ENCODE measurements at regions not wholly inside any gene's neighbourhood (a gene's known extent, or its start where the extent isn't known, plus 50 kb on each side); places are given as distances from the start of the nearest gene placed in this dataset.

DNA sequence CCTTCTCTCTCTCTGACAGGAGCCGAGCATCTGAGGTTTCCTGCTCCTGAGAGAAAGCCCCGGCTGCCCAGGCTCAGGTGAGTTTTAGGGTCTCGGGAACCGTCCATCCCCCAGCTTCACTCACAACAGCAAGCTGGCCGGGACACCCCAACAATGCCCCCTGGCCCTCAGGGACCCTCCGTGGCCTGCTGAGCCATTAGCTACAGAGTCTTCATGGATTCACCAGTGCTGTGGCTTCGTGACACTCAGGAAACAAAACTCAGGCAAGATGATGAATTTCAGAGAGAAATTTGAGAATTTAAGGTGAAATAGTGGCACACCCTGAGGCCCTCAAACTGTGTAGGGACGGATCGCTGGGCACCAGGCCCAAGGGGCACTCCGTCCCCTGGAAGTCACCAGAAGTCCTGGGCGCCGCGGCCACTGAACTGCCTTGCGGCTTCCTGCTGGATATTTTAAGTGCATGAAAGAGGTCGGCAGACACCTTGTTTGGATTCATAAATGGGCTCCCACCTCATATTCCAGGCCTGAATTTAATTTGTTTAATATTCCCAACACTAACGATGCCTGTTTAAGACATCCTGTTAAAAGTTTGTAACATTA is 368.3 kb upstream of the SALL3 start:
- Histone ChIP-seq H3K36me3 (ENCODE audit: control insufficient read depth, insufficient read depth, low read length) (no peaks in the 10 kb centered on the region), H3K27me3 (ENCODE audit: control insufficient read depth, insufficient read depth, low read length) (no peaks in the 10 kb centered on the region), H3K4me3 (ENCODE audit: low read depth, low read length) (no peak overlapping the region)
- DNase-seq (ENCODE audit: low read depth): no peak
- TF ChIP-seq, protein P1, sequence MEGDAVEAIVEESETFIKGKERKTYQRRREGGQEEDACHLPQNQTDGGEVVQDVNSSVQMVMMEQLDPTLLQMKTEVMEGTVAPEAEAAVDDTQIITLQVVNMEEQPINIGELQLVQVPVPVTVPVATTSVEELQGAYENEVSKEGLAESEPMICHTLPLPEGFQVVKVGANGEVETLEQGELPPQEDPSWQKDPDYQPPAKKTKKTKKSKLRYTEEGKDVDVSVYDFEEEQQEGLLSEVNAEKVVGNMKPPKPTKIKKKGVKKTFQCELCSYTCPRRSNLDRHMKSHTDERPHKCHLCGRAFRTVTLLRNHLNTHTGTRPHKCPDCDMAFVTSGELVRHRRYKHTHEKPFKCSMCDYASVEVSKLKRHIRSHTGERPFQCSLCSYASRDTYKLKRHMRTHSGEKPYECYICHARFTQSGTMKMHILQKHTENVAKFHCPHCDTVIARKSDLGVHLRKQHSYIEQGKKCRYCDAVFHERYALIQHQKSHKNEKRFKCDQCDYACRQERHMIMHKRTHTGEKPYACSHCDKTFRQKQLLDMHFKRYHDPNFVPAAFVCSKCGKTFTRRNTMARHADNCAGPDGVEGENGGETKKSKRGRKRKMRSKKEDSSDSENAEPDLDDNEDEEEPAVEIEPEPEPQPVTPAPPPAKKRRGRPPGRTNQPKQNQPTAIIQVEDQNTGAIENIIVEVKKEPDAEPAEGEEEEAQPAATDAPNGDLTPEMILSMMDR (IDR thresholded peaks at IDR 0.05; ENCODE audit: insufficient read depth, low read length, poor library complexity, severe bottlenecking): no peak

DNA sequence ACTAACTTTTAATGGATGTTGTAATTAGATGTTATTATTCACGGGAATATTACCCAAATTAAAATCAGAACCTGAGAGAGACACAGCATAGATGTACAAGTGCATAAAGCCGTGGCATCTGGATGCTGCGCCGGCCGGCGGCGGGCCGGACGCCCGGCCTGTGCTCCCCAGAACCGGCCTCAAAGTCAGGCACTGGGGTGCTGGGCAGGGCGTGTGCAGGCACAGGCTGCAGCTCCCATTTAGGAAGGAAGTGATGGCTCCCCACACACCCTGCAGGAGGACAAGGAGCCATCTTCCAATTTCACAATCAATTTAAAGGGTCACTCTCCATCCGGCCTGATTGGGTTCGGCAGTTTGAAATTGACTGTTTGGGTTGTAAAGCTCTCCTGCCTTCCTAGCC is 367.7 kb upstream of the SALL3 start:
- H3K4me3 ChIP-seq (ENCODE audit: low read depth, low read length): no peak overlapping the region
- TF ChIP-seq, protein P1 (IDR thresholded peaks at IDR 0.05; ENCODE audit: insufficient read depth, low read length, poor library complexity, severe bottlenecking): no peak
- no peaks in the 10 kb centered on the region for H3K27me3 ChIP-seq (ENCODE audit: control insufficient read depth, insufficient read depth, low read length)
- DNase-seq (ENCODE audit: low read depth): no peak
- no peaks in the 10 kb centered on the region for H3K36me3 ChIP-seq (ENCODE audit: control insufficient read depth, insufficient read depth, low read length)

DNA sequence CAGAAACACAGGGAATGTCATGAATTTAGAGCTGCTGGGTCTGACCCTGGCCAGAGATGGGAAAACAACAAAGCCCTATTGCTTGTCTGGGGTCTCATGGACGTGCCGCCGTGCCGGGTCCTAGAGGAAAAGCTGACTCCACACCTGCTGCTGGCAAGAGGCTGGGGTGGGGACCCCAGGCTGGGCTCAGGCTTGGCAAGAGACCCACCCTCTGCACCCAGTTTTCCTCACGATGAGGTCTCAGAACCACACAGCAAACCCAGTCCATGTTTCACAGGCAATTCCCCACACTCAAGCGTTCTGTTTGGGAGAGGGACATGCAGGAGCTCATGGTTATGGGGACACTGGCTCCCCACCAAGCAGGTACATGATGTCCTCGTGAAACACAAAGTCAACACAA is 367.3 kb upstream of the SALL3 start:
- TF ChIP-seq, protein P1 (IDR thresholded peaks at IDR 0.05; ENCODE audit: insufficient read depth, low read length, poor library complexity, severe bottlenecking): no peak
- H3K36me3 ChIP-seq (ENCODE audit: control insufficient read depth, insufficient read depth, low read length): no peaks in the 10 kb centered on the region
- no peak overlapping the region for H3K4me3 ChIP-seq (ENCODE audit: low read depth, low read length)
- H3K27me3 ChIP-seq (ENCODE audit: control insufficient read depth, insufficient read depth, low read length): no peaks in the 10 kb centered on the region
- no peak for DNase-seq (ENCODE audit: low read depth)

DNA sequence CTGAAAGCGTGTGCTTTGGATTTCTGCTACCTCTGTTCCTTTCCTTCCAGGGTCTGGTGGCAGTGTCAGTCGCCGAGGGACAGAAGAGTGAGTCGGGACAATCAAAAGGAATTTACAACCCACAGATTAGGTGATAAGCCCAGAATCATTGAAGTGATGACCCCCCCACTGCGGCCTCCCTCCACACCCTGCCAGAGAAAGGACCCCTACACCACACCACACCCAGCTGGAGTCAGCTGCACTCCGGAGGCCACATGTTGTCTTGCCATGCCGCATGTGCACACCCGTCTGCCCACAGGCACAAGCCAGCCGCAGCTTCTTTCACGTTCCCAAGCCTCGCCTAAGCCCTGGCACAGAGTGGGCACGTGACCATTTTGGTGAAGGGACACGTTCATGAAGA is 366.8 kb upstream of the SALL3 start:
- H3K36me3 ChIP-seq (ENCODE audit: control insufficient read depth, insufficient read depth, low read length): no peaks in the 10 kb centered on the region
- H3K27me3 ChIP-seq (ENCODE audit: control insufficient read depth, insufficient read depth, low read length): no peaks in the 10 kb centered on the region
- no peak for DNase-seq (ENCODE audit: low read depth)
- H3K4me3 ChIP-seq (ENCODE audit: low read depth, low read length): no peak overlapping the region
- TF ChIP-seq, protein P1 (IDR thresholded peaks at IDR 0.05; ENCODE audit: insufficient read depth, low read length, poor library complexity, severe bottlenecking): no peak

DNA sequence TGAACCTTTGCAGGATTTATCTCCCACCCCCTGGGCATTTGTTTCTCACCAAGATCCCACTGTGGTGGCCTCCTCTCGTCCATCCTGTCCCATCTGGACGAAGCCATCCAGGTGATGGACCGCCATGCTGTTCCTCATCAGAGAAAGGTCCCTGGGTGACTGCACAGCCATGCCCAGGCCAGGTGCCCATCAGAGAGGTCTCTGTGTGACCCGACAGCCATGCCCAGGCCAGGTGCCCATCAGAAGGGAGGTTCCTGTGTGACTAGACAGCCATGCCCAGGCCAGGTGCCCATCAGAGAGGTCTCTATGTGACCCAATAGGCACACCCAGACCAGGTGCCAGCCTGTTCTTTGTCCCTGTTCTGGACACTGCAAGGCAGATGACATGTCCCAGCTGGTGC is 360.9 kb upstream of the SALL3 start:
- H3K4me3 ChIP-seq (ENCODE audit: low read depth, low read length): no peak overlapping the region
- DNase-seq (ENCODE audit: low read depth): no peak
- no peaks in the 10 kb centered on the region for H3K36me3 ChIP-seq (ENCODE audit: control insufficient read depth, insufficient read depth, low read length)
- H3K27me3 ChIP-seq (ENCODE audit: control insufficient read depth, insufficient read depth, low read length): no peaks in the 10 kb centered on the region
- TF ChIP-seq, protein P1 (IDR thresholded peaks at IDR 0.05; ENCODE audit: insufficient read depth, low read length, poor library complexity, severe bottlenecking): no peak

DNA sequence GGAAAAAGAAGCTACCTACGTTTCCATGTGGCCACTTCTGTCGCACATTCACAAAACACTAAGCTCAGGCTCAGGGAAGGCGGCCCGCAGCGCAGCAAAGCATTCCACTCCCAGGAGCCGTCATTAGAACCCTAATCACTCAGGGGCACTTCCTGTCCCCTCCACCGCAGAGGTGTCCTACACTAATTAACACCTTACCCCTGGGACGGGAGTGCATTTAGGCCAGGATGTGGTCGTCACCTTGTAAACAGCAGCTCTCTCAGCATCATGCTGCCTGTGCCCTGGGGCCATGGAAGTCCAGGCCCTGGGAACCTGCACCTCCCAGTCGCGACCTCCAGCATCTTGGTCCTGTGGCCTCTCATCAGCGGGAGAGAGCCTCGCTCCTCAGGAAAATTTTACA is 359.8 kb upstream of the SALL3 start:
- no peak overlapping the region for H3K4me3 ChIP-seq (ENCODE audit: low read depth, low read length)
- H3K36me3 ChIP-seq (ENCODE audit: control insufficient read depth, insufficient read depth, low read length): no peaks in the 10 kb centered on the region
- TF ChIP-seq, protein P1 (IDR thresholded peaks at IDR 0.05; ENCODE audit: insufficient read depth, low read length, poor library complexity, severe bottlenecking): no peak
- H3K27me3 ChIP-seq (ENCODE audit: control insufficient read depth, insufficient read depth, low read length): no peaks in the 10 kb centered on the region
- DNase-seq (ENCODE audit: low read depth): no peak
